HEK293 (cell line): ENCODE measurements at regions not wholly inside any gene's neighbourhood (a gene's known extent, or its start where the extent isn't known, plus 50 kb on each side); places are given as distances from the start of the nearest gene placed in this dataset.

ENCODE experiments used
- CTCF ChIA-PET: fragments of 350-600 bp; formaldehyde crosslinking; extraction: SDS; loops from one replicate; lab custom pipeline; 2021; ENCODE audit warnings: antibody characterized with exemption; lab: Yijun Ruan, JAX
- POLR2A ChIA-PET: fragments of 300-600 bp; formaldehyde crosslinking; extraction: SDS; loops from one replicate; lab custom pipeline; 2020; ENCODE audit warnings: antibody characterized with exemption, inconsistent platforms; lab: Yijun Ruan, JAX
- H3K27ac ChIP-seq: fragments of 200-500 bp; sonication (Bioruptor generic); 2 replicates; pipeline ENCODE4 v1.5.1; 2014; ENCODE audit warnings: low read depth, low read length, control low read depth, inconsistent platforms; ENCODE audit errors: extremely low read depth
- H3K36me3 ChIP-seq, 2 experiments: fragments of 200-500 bp in 1 of 2; sonication (Bioruptor generic) in 1 of 2; 1 replicate in 1 of 2; 2 replicates in 1 of 2; pipeline ENCODE4 v1.5.1; 2014 to 2017; ENCODE audit warnings: inconsistent platforms in 2 of 2, low read length in 2 of 2; ENCODE audit not compliant: control insufficient read depth in 2 of 2, insufficient read depth in 1 of 2
- H3K4me1 ChIP-seq: fragments of 200-500 bp; sonication (Bioruptor generic); 2 replicates; pipeline ENCODE4 v1.5.1; 2014; ENCODE audit warnings: mild to moderate bottlenecking, low read length, inconsistent platforms; ENCODE audit not compliant: control insufficient read depth, insufficient read depth
- H3K4me3 ChIP-seq: 2 replicates; pipeline ENCODE4 v1.5.1; 2011; ENCODE audit warnings: low read depth, mild to moderate bottlenecking, control low read depth, low read length, moderate library complexity
- H3K9me3 ChIP-seq: fragments of 200-500 bp; sonication (Bioruptor generic); 2 replicates; pipeline ENCODE4 v1.5.1; 2014; ENCODE audit warnings: low read depth, low read length, inconsistent platforms; ENCODE audit not compliant: control insufficient read depth, insufficient read depth
- GFI1B ChIP-seq: fragments of 450-650 bp; formaldehyde crosslinking; IDR thresholded peaks from 2 replicates; pipeline ENCODE4 v1.5.1; 2016; ENCODE audit warnings: missing biosample characterization, missing genetic modification characterization
- INSM2 ChIP-seq: fragments of 450-650 bp; formaldehyde crosslinking; IDR thresholded peaks from 2 replicates; pipeline ENCODE4 v1.5.1; 2016; ENCODE audit warnings: missing biosample characterization, missing genetic modification characterization
- PRDM1 ChIP-seq: fragments of 450-650 bp; formaldehyde crosslinking; IDR thresholded peaks from 2 replicates; pipeline ENCODE4; 2016; ENCODE audit warnings: missing biosample characterization, missing genetic modification characterization
- YY1 ChIP-seq: fragments of 450-650 bp; formaldehyde crosslinking; IDR thresholded peaks from 2 replicates; pipeline ENCODE4 v1.5.1; 2018; ENCODE audit warnings: missing biosample characterization, missing genetic modification characterization
- ZBTB10 ChIP-seq: fragments of 450-650 bp; formaldehyde crosslinking; IDR thresholded peaks from 2 replicates; pipeline ENCODE4 v1.5.1; 2016; ENCODE audit warnings: missing biosample characterization, missing genetic modification characterization
- ZBTB21 ChIP-seq: fragments of 450-650 bp; formaldehyde crosslinking; IDR thresholded peaks from 2 replicates; pipeline ENCODE4 v1.5.1; 2017; ENCODE audit warnings: missing biosample characterization, missing genetic modification characterization
- ZBTB48 ChIP-seq: fragments of 450-650 bp; formaldehyde crosslinking; IDR thresholded peaks from 2 replicates; pipeline ENCODE4 v1.5.1; 2016; ENCODE audit warnings: missing biosample characterization, missing genetic modification characterization
- ZNF26 ChIP-seq: fragments of 450-650 bp; formaldehyde crosslinking; IDR thresholded peaks from 2 replicates; pipeline ENCODE4 v1.5.1; 2016; ENCODE audit warnings: missing biosample characterization, missing genetic modification characterization
- ZNF488 ChIP-seq: fragments of 450-650 bp; formaldehyde crosslinking; IDR thresholded peaks from 2 replicates; pipeline ENCODE4 v1.5.1; 2016; ENCODE audit warnings: missing biosample characterization, missing genetic modification characterization
- ZNF561 ChIP-seq: fragments of 450-650 bp; IDR thresholded peaks from 2 replicates; pipeline ENCODE4 v1.5.1; 2018; ENCODE audit warnings: missing biosample characterization, missing genetic modification characterization, borderline replicate concordance
- ZNF585B ChIP-seq: fragments of 450-650 bp; formaldehyde crosslinking; IDR thresholded peaks from 2 replicates; pipeline ENCODE4 v1.5.1; 2016; ENCODE audit warnings: missing biosample characterization, missing genetic modification characterization
- ZNF654 ChIP-seq: fragments of 450-650 bp; formaldehyde crosslinking; IDR thresholded peaks from 2 replicates; pipeline ENCODE4 v1.5.1; 2016; ENCODE audit warnings: low read depth, missing biosample characterization, missing genetic modification characterization
- ZNF76 ChIP-seq: fragments of 450-650 bp; formaldehyde crosslinking; IDR thresholded peaks from 2 replicates; pipeline ENCODE4; 2016; ENCODE audit warnings: low read depth, missing biosample characterization, missing genetic modification characterization, borderline replicate concordance
- ZNF777 ChIP-seq: fragments of 450-650 bp; formaldehyde crosslinking; IDR thresholded peaks from 2 replicates; pipeline ENCODE4 v1.5.1; 2017; ENCODE audit warnings: missing biosample characterization, missing genetic modification characterization, borderline replicate concordance
- ZNF792 ChIP-seq: fragments of 450-650 bp; formaldehyde crosslinking; IDR thresholded peaks from 2 replicates; pipeline ENCODE4 v1.5.1; 2016; ENCODE audit warnings: missing biosample characterization, missing genetic modification characterization
- TF ChIP-seq, protein P1 (sequence below): fragments of 450-650 bp; formaldehyde crosslinking; IDR thresholded peaks from 2 replicates; pipeline ENCODE4 v1.5.1; 2016; ENCODE audit warnings: missing biosample characterization, missing genetic modification characterization

GRCh38 chr5:63029891-63030290, 451.3 kb downstream of the LRRC70 start:
- TF ChIP-seq YY1 (tag by site-specific recombination) (no peak), INSM2 (tag by site-specific recombination) (no peak), ZNF585B (tag by site-specific recombination) (no peak)

DNA sequence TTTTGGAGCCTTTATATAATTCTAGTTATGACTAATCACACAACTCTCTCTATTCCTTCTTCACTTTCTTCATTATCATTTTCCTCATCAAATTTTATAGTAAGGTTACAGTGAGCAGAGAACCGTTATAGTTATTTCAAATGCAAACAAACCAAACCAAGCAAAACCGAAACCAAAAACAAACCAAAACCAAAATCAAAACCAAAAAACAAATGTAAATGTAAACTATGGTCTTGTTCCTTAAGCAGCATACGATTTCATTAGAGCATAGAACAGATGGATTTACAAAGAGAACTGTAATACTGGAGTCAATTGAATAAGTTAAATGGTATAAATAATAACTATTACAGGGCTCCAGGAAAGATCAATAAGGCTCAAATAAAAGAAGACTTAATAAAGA, 447.1 kb downstream of the LRRC70 start:
- ChIA-PET POLR2A (no interaction called here), CTCF (no interaction called here)
- Histone ChIP-seq H3K27ac (no peak overlapping the region), H3K9me3 (no peaks in the 10 kb centered on the region), H3K36me3 (no peaks in the 10 kb centered on the region), H3K4me3 (no peak overlapping the region), H3K4me1 (no peaks in the 10 kb centered on the region)
- TF ChIP-seq ZBTB10 (tag by site-specific recombination) (no peak), ZNF561 (tag by site-specific recombination) (no peak), PRDM1 (tag by site-specific recombination) (no peak), GFI1B (tag by site-specific recombination) (no peak), ZNF654 (tag by site-specific recombination) (no peak), ZNF792 (tag by site-specific recombination) (no peak), ZBTB48 (no peak), ZNF488 (tag by site-specific recombination) (no peak), ZNF777 (tag by site-specific recombination) (no peak), INSM2 (tag by site-specific recombination) (no peak), ZNF26 (tag by site-specific recombination) (no peak), ZNF76 (tag by site-specific recombination) (no peak), ZBTB21 (tag by site-specific recombination) (no peak)
- TF ChIP-seq, protein P1, sequence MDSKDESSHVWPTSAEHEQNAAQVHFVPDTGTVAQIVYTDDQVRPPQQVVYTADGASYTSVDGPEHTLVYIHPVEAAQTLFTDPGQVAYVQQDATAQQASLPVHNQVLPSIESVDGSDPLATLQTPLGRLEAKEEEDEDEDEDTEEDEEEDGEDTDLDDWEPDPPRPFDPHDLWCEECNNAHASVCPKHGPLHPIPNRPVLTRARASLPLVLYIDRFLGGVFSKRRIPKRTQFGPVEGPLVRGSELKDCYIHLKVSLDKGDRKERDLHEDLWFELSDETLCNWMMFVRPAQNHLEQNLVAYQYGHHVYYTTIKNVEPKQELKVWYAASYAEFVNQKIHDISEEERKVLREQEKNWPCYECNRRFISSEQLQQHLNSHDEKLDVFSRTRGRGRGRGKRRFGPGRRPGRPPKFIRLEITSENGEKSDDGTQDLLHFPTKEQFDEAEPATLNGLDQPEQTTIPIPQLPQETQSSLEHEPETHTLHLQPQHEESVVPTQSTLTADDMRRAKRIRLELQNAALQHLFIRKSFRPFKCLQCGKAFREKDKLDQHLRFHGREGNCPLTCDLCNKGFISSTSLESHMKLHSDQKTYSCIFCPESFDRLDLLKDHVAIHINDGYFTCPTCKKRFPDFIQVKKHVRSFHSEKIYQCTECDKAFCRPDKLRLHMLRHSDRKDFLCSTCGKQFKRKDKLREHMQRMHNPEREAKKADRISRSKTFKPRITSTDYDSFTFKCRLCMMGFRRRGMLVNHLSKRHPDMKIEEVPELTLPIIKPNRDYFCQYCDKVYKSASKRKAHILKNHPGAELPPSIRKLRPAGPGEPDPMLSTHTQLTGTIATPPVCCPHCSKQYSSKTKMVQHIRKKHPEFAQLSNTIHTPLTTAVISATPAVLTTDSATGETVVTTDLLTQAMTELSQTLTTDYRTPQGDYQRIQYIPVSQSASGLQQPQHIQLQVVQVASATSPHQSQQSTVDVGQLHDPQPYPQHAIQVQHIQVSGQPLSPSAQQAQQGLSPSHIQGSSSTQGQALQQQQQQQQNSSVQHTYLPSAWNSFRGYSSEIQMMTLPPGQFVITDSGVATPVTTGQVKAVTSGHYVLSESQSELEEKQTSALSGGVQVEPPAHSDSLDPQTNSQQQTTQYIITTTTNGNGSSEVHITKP (tag by site-specific recombination): no peak

More at GRCh38 chr5:63029891-63030290, 451.3 kb downstream of the LRRC70 start:
- H3K27ac ChIP-seq: no peak overlapping the region
- no peaks in the 10 kb centered on the region for H3K9me3 ChIP-seq
- ChIA-PET CTCF (no interaction called here), POLR2A (no interaction called here)
- no peaks in the 10 kb centered on the region for H3K4me1 ChIP-seq
- H3K4me3 ChIP-seq: no peak overlapping the region
- no peaks in the 10 kb centered on the region for H3K36me3 ChIP-seq
